ENCODE measurements at regions not wholly inside any gene's neighbourhood (a gene's known extent, or its start where the extent isn't known, plus 50 kb on each side); places are given as distances from the start of the nearest gene placed in this dataset.

GRCh38 chr7:51592842-51593599, 276.4 kb upstream of the COBL start:
- no peak overlapping the region for H3K4me3 ChIP-seq (ENCODE audit: low read depth, low read length, poor library complexity, severe bottlenecking)
- no peak overlapping the region for H3K27ac ChIP-seq (ENCODE audit: low read depth, low read length, poor library complexity, severe bottlenecking)
- H3K4me2 ChIP-seq (ENCODE audit: low read length): no peak overlapping the region
- no peaks in the 10 kb centered on the region for H3K9me2 ChIP-seq (ENCODE audit: low read depth, low read length)
- no peaks in the 10 kb centered on the region for H3K79me2 ChIP-seq (ENCODE audit: insufficient read depth, low read length)
- H4K20me1 ChIP-seq (ENCODE audit: insufficient read depth, low read length): no peaks in the 10 kb centered on the region
- no peaks in the 10 kb centered on the region for H3F3A ChIP-seq (ENCODE audit: insufficient read depth, low read length)
- no peaks in the 10 kb centered on the region for H3K4me1 ChIP-seq (ENCODE audit: insufficient read depth, low read length, severe bottlenecking)
- TF ChIP-seq CTCF (IDR thresholded peaks at IDR 0.05; ENCODE audit: low read length): no peak
- TF ChIP-seq EZH2 (IDR thresholded peaks at IDR 0.05; ENCODE audit: borderline replicate concordance, low read length): no peak
- no peak overlapping the region for H2AFZ ChIP-seq (ENCODE audit: low read length)
- H3K9me3 ChIP-seq (ENCODE audit: low read length): no peaks in the 10 kb centered on the region
- H3K9ac ChIP-seq (ENCODE audit: low read length): no peak overlapping the region
- H3K36me3 ChIP-seq (ENCODE audit: insufficient read depth, low read length): no peaks in the 10 kb centered on the region
- H3K27me3 ChIP-seq (ENCODE audit: insufficient read depth, low read length): no peaks in the 10 kb centered on the region

GRCh38 chr7:51591223-51591622, 274.6 kb upstream of the COBL start:
- Histone ChIP-seq H3F3A (ENCODE audit: insufficient read depth, low read length) (no peaks in the 10 kb centered on the region), H3K27me3 (ENCODE audit: insufficient read depth, low read length) (no peaks in the 10 kb centered on the region), H3K9me2 (ENCODE audit: low read depth, low read length) (no peaks in the 10 kb centered on the region), H3K36me3 (ENCODE audit: insufficient read depth, low read length) (no peaks in the 10 kb centered on the region), H3K4me3 (ENCODE audit: low read depth, low read length, poor library complexity, severe bottlenecking) (no peak overlapping the region), H4K20me1 (ENCODE audit: insufficient read depth, low read length) (no peaks in the 10 kb centered on the region), H3K9ac (ENCODE audit: low read length) (no peak overlapping the region), H3K79me2 (ENCODE audit: insufficient read depth, low read length) (no peaks in the 10 kb centered on the region), H3K27ac (ENCODE audit: low read depth, low read length, poor library complexity, severe bottlenecking) (no peak overlapping the region), H3K9me3 (ENCODE audit: low read length) (no peaks in the 10 kb centered on the region), H2AFZ (ENCODE audit: low read length) (no peak overlapping the region), H3K4me2 (ENCODE audit: low read length) (no peak overlapping the region), H3K4me1 (ENCODE audit: insufficient read depth, low read length, severe bottlenecking) (no peaks in the 10 kb centered on the region)
- no peak for TF ChIP-seq CTCF (IDR thresholded peaks at IDR 0.05; ENCODE audit: low read length)
- TF ChIP-seq EZH2 (IDR thresholded peaks at IDR 0.05; ENCODE audit: borderline replicate concordance, low read length): no peak

- H2AFZ ChIP-seq (ENCODE audit: low read length): no peak overlapping the region
- TF ChIP-seq CTCF (IDR thresholded peaks at IDR 0.05; ENCODE audit: low read length) (no peak), EZH2 (IDR thresholded peaks at IDR 0.05; ENCODE audit: borderline replicate concordance, low read length) (no peak)
- no peak overlapping the region for H3K4me3 ChIP-seq (ENCODE audit: low read depth, low read length, poor library complexity, severe bottlenecking)
- no peaks in the 10 kb centered on the region for H3K9me2 ChIP-seq (ENCODE audit: low read depth, low read length)
- no peaks in the 10 kb centered on the region for H3F3A ChIP-seq (ENCODE audit: insufficient read depth, low read length)
- no peaks in the 10 kb centered on the region for H4K20me1 ChIP-seq (ENCODE audit: insufficient read depth, low read length)
- no peaks in the 10 kb centered on the region for H3K4me1 ChIP-seq (ENCODE audit: insufficient read depth, low read length, severe bottlenecking)
- H3K9me3 ChIP-seq (ENCODE audit: low read length): no peaks in the 10 kb centered on the region
- no peaks in the 10 kb centered on the region for H3K36me3 ChIP-seq (ENCODE audit: insufficient read depth, low read length)
- H3K4me2 ChIP-seq (ENCODE audit: low read length): no peak overlapping the region
- no peak overlapping the region for H3K27ac ChIP-seq (ENCODE audit: low read depth, low read length, poor library complexity, severe bottlenecking)
- H3K27me3 ChIP-seq (ENCODE audit: insufficient read depth, low read length): no peaks in the 10 kb centered on the region
- H3K9ac ChIP-seq (ENCODE audit: low read length): no peak overlapping the region
- H3K79me2 ChIP-seq (ENCODE audit: insufficient read depth, low read length): no peaks in the 10 kb centered on the region
Observed at GRCh38 chr7:51590746-51591145, 274.1 kb upstream of the COBL start.

All from OCI-LY1 (cell line).